PC-3 (cell line): ENCODE measurements at regions not wholly inside any gene's neighbourhood (a gene's known extent, or its start where the extent isn't known, plus 50 kb on each side); places are given as distances from the start of the nearest gene placed in this dataset.

ENCODE experiments used
- ATAC-seq: fragments of 200-7000 bp; cut with Tn5 transposase; 2 replicates; pipeline ENCODE4 v1.9.1; 2020; ENCODE audit warnings: mild to moderate bottlenecking, moderate library complexity
- BruUV-seq: library from RNA; stranded (reverse); fragments of 400-500 nt; replicated peaks from 2 replicates; lab custom pipeline; 2021; lab: Mats Ljungman, UMichigan
- CTCF ChIA-PET: fragments of 300-600 bp; sonication (Branson Sonifier 250); formaldehyde crosslinking; loops from one replicate; lab custom pipeline; 2022; ENCODE audit warnings: antibody characterized with exemption; lab: Charles Lee
- POLR2A ChIA-PET: fragments of 300-600 bp; sonication (Branson Sonifier 250); formaldehyde crosslinking; loops from one replicate; lab custom pipeline; 2022; ENCODE audit warnings: antibody characterized with exemption; ENCODE audit not compliant: unreplicated experiment; lab: Charles Lee
- DNase-seq: peaks from one replicate; pipeline ENCODE4 v3.0.0-alpha.2; 2015
- H2AFZ ChIP-seq: fragments of 300-600 bp; sonication (generic); 2 replicates; pipeline ENCODE4 v1.6.0; 2016; ENCODE audit warnings: antibody characterized with exemption, low read length
- H3F3A ChIP-seq: fragments of 300-600 bp; sonication (generic); one replicate; pipeline ENCODE4 v1.6.0; 2017; ENCODE audit warnings: antibody characterized with exemption, low read length, control low read depth, mild to moderate bottlenecking; ENCODE audit not compliant: unreplicated experiment
- H3K27ac ChIP-seq: fragments of 300-600 bp; sonication (generic); 2 replicates; pipeline ENCODE4 v1.5.1; 2016; ENCODE audit warnings: mild to moderate bottlenecking, low read length
- H3K27me3 ChIP-seq: fragments of 300-600 bp; sonication (generic); 2 replicates; pipeline ENCODE4 v1.6.1; 2016; ENCODE audit warnings: low read length, mixed read lengths
- H3K36me3 ChIP-seq: fragments of 300-600 bp; sonication (generic); 2 replicates; pipeline ENCODE4 v1.6.1; 2016; ENCODE audit warnings: low read depth, mixed run types, low read length, mixed read lengths
- H3K4me1 ChIP-seq: fragments of 300-600 bp; sonication (generic); 2 replicates; pipeline ENCODE4 v1.5.1; 2016; ENCODE audit warnings: low read length; ENCODE audit not compliant: insufficient read depth
- H3K4me2 ChIP-seq: fragments of 300-600 bp; sonication (generic); 2 replicates; pipeline ENCODE4 v1.6.0; 2016; ENCODE audit warnings: low read length
- H3K4me3 ChIP-seq: fragments of 300-600 bp; sonication (generic); 2 replicates; pipeline ENCODE4 v1.5.1; 2016; ENCODE audit warnings: mild to moderate bottlenecking, low read length, mixed read lengths
- H3K79me2 ChIP-seq: fragments of 300-600 bp; sonication (generic); 2 replicates; pipeline ENCODE4 v1.6.1; 2017; ENCODE audit warnings: low read length, mixed read lengths
- H3K9ac ChIP-seq: fragments of 300-600 bp; sonication (generic); 2 replicates; pipeline ENCODE4 v1.6.0; 2016; ENCODE audit warnings: mild to moderate bottlenecking, low read length
- H3K9me2 ChIP-seq: fragments of 300-600 bp; sonication (generic); replicated peaks from 2 replicates; pipeline ENCODE4 v1.6.1; 2016; ENCODE audit warnings: mixed run types, low read length, mixed read lengths
- H3K9me3 ChIP-seq: fragments of 300-600 bp; sonication (generic); 2 replicates; pipeline ENCODE4 v1.6.1; 2016; ENCODE audit warnings: low read length, mixed read lengths
- H4K20me1 ChIP-seq: fragments of 300-600 bp; sonication (generic); 2 replicates; pipeline ENCODE4 v1.6.1; 2016; ENCODE audit warnings: low read length, mixed read lengths
- CTCF ChIP-seq: fragments of 300-600 bp; sonication (generic); conservative IDR thresholded peaks from 2 replicates; pipeline ENCODE4 v1.5.1; 2017; ENCODE audit warnings: antibody characterized with exemption, low read depth, mild to moderate bottlenecking, low read length
- EZH2 ChIP-seq: fragments of 300-600 bp; sonication (generic); IDR thresholded peaks from one replicate; pipeline ENCODE4 v1.6.1; 2017; ENCODE audit warnings: antibody characterized with exemption, mild to moderate bottlenecking, low read length; ENCODE audit not compliant: unreplicated experiment
- EZH2phosphoT487 ChIP-seq: fragments of 300-600 bp; sonication (generic); IDR thresholded peaks from 2 replicates; pipeline ENCODE4 v1.6.1; 2018; ENCODE audit warnings: mild to moderate bottlenecking, antibody characterized with exemption, low read length, borderline replicate concordance
- intact Hi-C: fragments of 100-400 bp; cut with micrococcal nuclease; formaldehyde crosslinking; loops from 2 replicates; pipeline ENCODE4 v1.9.0; 2023

GRCh38 chr5:165781738-165782137, 2276.3 kb downstream of the MAT2B start:
- Histone ChIP-seq H3K4me3 (no peak overlapping the region), H3K79me2 (no peaks in the 10 kb centered on the region), H3K4me2 (peak overlapping the region; percentile 36; the same call in 1 of the 2 replicates), H2AFZ (no peak overlapping the region), H3K36me3 (no peaks in the 10 kb centered on the region), H3F3A (no peaks in the 10 kb centered on the region), H3K9ac (no peak overlapping the region), H3K9me2 (no peaks in the 10 kb centered on the region), H4K20me1 (no peaks in the 10 kb centered on the region), H3K9me3 (no peaks in the 10 kb centered on the region), H3K4me1 (no peaks in the 10 kb centered on the region; the same call in 1 of the 2 replicates), H3K27ac (no peak overlapping the region), H3K27me3 (no peaks in the 10 kb centered on the region)
- TF ChIP-seq EZH2phosphoT487, result no peak
- ChIA-PET CTCF (no interaction called here), POLR2A (no interaction called here)
- DNase-seq (no peak), ATAC-seq (no peak)
- intact Hi-C loops, result loop anchor here (10.0 kb wide), 1 partner anchor 147 kb away; no protein-coding TSS in a partner anchor
- BruUV-seq, result no TSS peak

GRCh38 chr5:165783024-165783423, 2277.6 kb downstream of the MAT2B start:
- POLR2A ChIA-PET, result interaction anchor here (0.6 kb wide), 1 partner anchor 620 kb away, joined by 3 read pairs; no protein-coding TSS in a partner anchor
- ATAC-seq, result peak; percentile 94
- CTCF ChIA-PET, result no interaction called here
- Histone ChIP-seq H3K4me3 (no peak overlapping the region), H3K79me2 (no peaks in the 10 kb centered on the region), H3K9me2 (no peaks in the 10 kb centered on the region), H3K9me3 (no peaks in the 10 kb centered on the region), H3K27me3 (no peaks in the 10 kb centered on the region), H3K27ac (peak overlapping the region; percentile 25; the same call in 1 of the 2 replicates), H3K4me1 (no peaks in the 10 kb centered on the region; the same call in 1 of the 2 replicates), H3K36me3 (no peaks in the 10 kb centered on the region), H3F3A (no peaks in the 10 kb centered on the region), H3K9ac (no peak overlapping the region), H3K4me2 (0 out of 2 replicates have a peak overlapping the region, but pooled peaks have one; percentile 26), H2AFZ (no peak overlapping the region), H4K20me1 (no peaks in the 10 kb centered on the region)
- no TSS peak for BruUV-seq
- DNase-seq, result peak; percentile 66
- TF ChIP-seq EZH2, result no peak
- no peak for TF ChIP-seq EZH2phosphoT487
- TF ChIP-seq CTCF, result no peak
- intact Hi-C loops, result loop anchor here (10.0 kb wide), 1 partner anchor 148 kb away; no protein-coding TSS in a partner anchor

GRCh38 chr5:165786073-165786472, 2280.7 kb downstream of the MAT2B start:
- Histone ChIP-seq H3K27me3 (no peaks in the 10 kb centered on the region), H2AFZ (no peak overlapping the region), H3K9me3 (no peaks in the 10 kb centered on the region), H3K4me1 (no peaks in the 10 kb centered on the region; the same call in 1 of the 2 replicates), H3K79me2 (no peaks in the 10 kb centered on the region), H3K36me3 (no peaks in the 10 kb centered on the region), H3K4me3 (no peak overlapping the region), H3K27ac (no peak overlapping the region), H3K9ac (no peak overlapping the region), H3K9me2 (no peaks in the 10 kb centered on the region), H3F3A (no peaks in the 10 kb centered on the region), H3K4me2 (no peak overlapping the region), H4K20me1 (no peaks in the 10 kb centered on the region)
- TF ChIP-seq EZH2, result no peak
- no peak for TF ChIP-seq CTCF
- no peak for TF ChIP-seq EZH2phosphoT487
- ATAC-seq, result peak; percentile 20; the same call in 1 of the 2 replicates
- CTCF ChIA-PET, result no interaction called here
- no peak for DNase-seq
- intact Hi-C loops, result loop anchor here (10.0 kb wide), 1 partner anchor 151 kb away; no protein-coding TSS in a partner anchor
- BruUV-seq, result no TSS peak
- POLR2A ChIA-PET, result no interaction called here
